ENCODE measurements at regions not wholly inside any gene's neighbourhood (a gene's known extent, or its start where the extent isn't known, plus 50 kb on each side); places are given as distances from the start of the nearest gene placed in this dataset.

- Histone ChIP-seq H3K56ac (ENCODE audit: extremely low read depth, insufficient read depth, low read length) (no peak overlapping the region), H3K9me3 (ENCODE audit: control insufficient read depth, insufficient read depth, low read length) (peaks cover 5% of the 10 kb centered on the region; the same call in 1 of the 2 replicates), H3K9me1 (ENCODE audit: insufficient read depth, low read length) (no peaks in the 10 kb centered on the region), H2BK120ac (ENCODE audit: low read depth, low read length) (no peak overlapping the region), H3K27me3 (ENCODE audit: control insufficient read depth, insufficient read depth, low read length) (no peaks in the 10 kb centered on the region), H2BK15ac (ENCODE audit: low read depth, low read length) (no peak overlapping the region), H3K14ac (replicated peaks; ENCODE audit: low read depth, low read length) (no peak overlapping the region), H3K9ac (ENCODE audit: low read depth, low read length) (no peak overlapping the region), H4K91ac (ENCODE audit: insufficient read depth, low read depth, low read length) (no peak overlapping the region), H2BK5ac (ENCODE audit: low read depth, low read length, poor library complexity, severe bottlenecking) (no peak overlapping the region), H3K4me2 (ENCODE audit: low read depth, low read length) (no peak overlapping the region), H2BK20ac (ENCODE audit: low read depth, low read length) (no peak overlapping the region), H2AK9ac (replicated peaks; ENCODE audit: low read depth, low read length, poor library complexity) (no peak overlapping the region), H4K8ac (ENCODE audit: low read depth in 2 of 2, low read length in 2 of 2) (no peak overlapping the region), H3K79me1 (ENCODE audit: low read depth in 1 of 2, low read length in 2 of 2) (no peaks in the 10 kb centered on the region), H4K20me1 (ENCODE audit: insufficient read depth, low read length) (no peaks in the 10 kb centered on the region), H3K23ac (ENCODE audit: low read depth, low read length) (no peak overlapping the region), H2AK5ac (ENCODE audit: low read depth, low read length) (no peak overlapping the region), H4K5ac (ENCODE audit: low read depth, low read length) (no peak overlapping the region), H2AFZ (replicated peaks; ENCODE audit: low read length, poor library complexity) (no peak overlapping the region), H3K27ac (ENCODE audit: insufficient read depth, low read length) (no peak overlapping the region), H3K4me3 (ENCODE audit: insufficient read depth, low read depth, low read length) (no peak overlapping the region), H3K4ac (ENCODE audit: low read depth, low read length) (no peak overlapping the region), H3K18ac (ENCODE audit: low read depth, low read length) (no peak overlapping the region), H3K4me1 (ENCODE audit: control insufficient read depth, insufficient read depth, low read length) (no peaks in the 10 kb centered on the region), H3K36me3 (ENCODE audit: control insufficient read depth, insufficient read depth, low read length) (no peaks in the 10 kb centered on the region)
- no TSS peak for BruUV-seq (replicated peaks)
- TF ChIP-seq CTCF (conservative IDR thresholded peaks at IDR 0.05; ENCODE audit: low read depth, low read length) (no peak), ELK1 (IDR thresholded peaks at IDR 0.05; ENCODE audit: borderline replicate concordance, low read depth, low read length) (no peak), USF2 (IDR thresholded peaks at IDR 0.05; ENCODE audit: low read depth, low read length) (no peak), POLR2A (IDR thresholded peaks at IDR 0.05; ENCODE audit: low read depth, low read length) (no peak), CEBPB (IDR thresholded peaks at IDR 0.05; ENCODE audit: low read depth, low read length) (no peak), MXI1 (IDR thresholded peaks at IDR 0.05; ENCODE audit: borderline replicate concordance, low read depth, low read length) (no peak), NFE2L2 (IDR thresholded peaks at IDR 0.05; ENCODE audit: low read depth, low read length) (no peak), RAD21 (IDR thresholded peaks at IDR 0.05; ENCODE audit: low read length) (no peak), CHD1 (IDR thresholded peaks at IDR 0.05; ENCODE audit: low read depth, low read length) (no peak), MAZ (IDR thresholded peaks at IDR 0.05; ENCODE audit: borderline replicate concordance, low read depth, low read length) (no peak), FOS (IDR thresholded peaks at IDR 0.05; ENCODE audit: low read depth, low read length) (no peak), BHLHE40 (IDR thresholded peaks at IDR 0.05; ENCODE audit: low read depth, low read length) (no peak)
- dilution Hi-C loops (cut with HindIII; ENCODE audit: low sequenced_read_pairs, unreplicated experiment) (no loop called here), intact Hi-C loops (cut with micrococcal nuclease) (no loop called here), in situ Hi-C loops (cut with MboI; ENCODE audit: low sequenced_read_pairs) (no loop called here)
- POLR2A ChIA-PET (ENCODE audit: unreplicated experiment), result no interaction called here
- ATAC-seq (ENCODE audit: low read depth) (no peak), DNase-seq (no peak)
- CTCF ChIA-PET, result no interaction called here
- no CpG with 5 or more reads among the region's 7 CpGs for WGBS, 2 experiments (ENCODE audit: extremely low coverage in 2 of 2, insufficient read length in 1 of 2)
Measured at GRCh38 chr16:16934660-16935059, 536.1 kb downstream of the XYLT1 start.
